NCI-H524 (cell line): ENCODE measurements at regions not wholly inside any gene's neighbourhood (a gene's known extent, or its start where the extent isn't known, plus 50 kb on each side); places are given as distances from the start of the nearest gene placed in this dataset.

Experiments used
- DNase-seq, 2 experiments: peaks; one replicate each; lab custom pipeline; 2025; lab: John Stamatoyannopoulos, UW

DNA sequence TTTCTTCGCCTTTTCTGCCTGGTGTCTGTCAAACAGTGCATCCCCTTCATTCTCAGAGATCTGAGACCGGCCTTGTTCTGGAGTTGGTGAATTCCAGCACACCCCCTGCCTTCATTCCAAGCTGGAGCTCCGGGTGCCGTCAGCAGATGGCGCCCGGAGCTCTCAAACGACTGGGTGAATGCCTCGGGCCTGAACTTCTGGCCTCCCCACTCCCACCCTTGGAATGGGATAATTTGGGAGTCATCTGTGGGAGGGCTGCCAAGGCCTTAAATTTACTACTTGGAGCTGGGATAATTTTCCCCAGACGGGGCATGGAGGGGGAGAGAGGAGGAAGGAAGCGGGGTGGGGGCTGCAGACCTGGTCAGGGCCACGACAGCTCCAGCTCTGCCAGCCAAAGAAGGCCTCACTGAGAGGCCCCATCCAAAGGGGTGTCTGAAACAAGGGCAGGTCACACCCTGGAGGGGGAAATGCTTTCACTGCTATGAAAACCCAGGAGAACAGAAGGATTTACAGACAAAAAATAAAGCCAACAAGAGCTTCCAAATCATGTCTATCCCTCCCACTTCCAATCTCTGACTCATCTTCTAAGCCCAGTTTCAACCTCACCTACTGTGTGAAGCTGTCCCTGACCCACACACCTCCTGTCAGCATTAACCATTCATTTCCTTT, 187.9 kb downstream of the OPA1 start:
- DNase-seq, result peak; percentile 32 to 77

DNA sequence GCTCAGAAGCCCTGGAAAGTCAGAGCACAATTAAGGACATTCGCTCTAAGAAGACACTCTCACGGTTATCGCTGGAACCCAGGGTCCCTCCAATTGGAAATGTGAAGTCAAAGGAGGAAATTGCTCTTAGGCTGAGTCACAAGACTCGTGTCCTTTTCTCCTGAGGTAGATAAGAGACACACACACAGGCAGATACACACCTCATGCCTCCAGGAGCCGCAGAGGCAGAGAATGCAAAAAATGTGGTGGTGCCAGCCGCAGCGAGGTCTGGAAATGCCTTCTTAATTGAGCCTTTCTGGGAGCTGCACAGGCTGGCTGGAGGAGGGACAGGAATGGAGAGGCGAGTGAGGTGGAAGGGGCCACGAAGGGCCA, 189.3 kb downstream of the OPA1 start:
- no peak for DNase-seq

DNA sequence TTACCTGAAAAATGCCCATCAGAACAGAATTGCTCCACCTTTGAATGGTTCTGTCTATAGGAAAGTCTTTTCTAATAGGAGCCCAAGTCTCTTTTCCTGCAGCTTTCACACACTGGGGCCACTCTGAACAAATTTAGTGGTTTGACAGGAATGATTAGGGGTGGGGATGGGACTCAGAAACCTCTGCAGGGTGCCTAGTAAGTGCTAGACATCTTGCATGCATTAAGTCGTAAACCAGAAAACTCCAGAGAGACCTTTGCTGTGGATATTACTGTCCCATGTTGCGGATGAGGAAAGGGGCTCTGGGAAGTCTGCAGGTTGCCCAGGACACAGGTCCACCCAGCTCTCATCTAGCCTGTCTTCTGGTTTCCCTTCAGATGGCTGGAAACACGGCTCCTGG, 189.7 kb downstream of the OPA1 start:
- DNase-seq, result no peak

DNA sequence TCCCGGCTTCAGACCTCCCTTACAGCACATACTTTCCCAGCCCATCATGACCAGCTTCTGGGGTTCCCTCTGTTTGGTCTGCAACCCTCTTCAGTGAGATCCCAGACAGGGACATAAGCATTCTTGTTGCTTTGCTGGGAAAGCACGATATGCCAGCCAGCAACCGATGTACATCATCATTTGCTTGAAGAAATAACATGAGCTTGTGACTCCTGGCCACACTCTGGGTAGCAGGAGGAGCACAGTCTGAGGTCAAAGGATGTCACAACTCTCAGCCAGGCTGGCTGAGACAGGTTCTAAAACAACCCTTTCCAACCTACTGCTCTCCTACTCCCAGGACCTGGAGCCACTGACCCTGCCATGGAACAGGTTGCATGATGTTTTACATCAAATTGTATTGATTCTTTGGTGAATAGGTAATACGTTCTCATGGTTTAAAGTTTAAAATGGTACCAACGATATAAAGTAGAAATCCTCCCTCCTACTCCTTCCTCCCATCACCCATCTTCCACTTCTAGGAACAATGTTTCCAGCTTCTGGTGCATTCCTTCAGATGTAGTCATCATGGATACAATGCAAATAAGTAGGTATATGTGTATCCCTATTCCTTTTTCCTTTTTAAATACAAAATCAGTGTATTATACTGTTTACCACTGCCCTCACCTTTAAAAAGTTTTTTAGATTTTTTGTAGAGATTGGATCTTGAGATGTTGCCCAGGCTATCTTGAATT, 190.3 kb downstream of the OPA1 start:
- no peak for DNase-seq

DNA sequence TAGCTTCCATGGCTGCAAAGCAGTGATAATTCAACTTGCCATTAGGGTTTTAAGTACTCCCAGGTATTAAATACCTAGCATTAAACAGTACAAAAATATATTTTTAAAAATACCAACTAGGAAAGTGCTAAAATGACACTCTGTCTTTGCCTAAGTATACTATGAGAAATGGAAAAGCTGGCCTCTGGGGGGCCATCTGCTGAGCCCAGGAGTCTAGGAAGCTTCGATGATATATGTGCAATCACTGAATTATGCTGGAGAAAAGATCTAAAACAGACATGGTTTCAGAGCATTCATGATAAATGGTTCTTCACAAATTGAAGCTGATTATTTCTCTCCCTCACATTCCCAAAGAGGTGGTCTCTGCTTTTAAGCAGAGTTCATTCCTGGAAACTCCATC, 191.8 kb downstream of the OPA1 start:
- DNase-seq, result no peak

DNA sequence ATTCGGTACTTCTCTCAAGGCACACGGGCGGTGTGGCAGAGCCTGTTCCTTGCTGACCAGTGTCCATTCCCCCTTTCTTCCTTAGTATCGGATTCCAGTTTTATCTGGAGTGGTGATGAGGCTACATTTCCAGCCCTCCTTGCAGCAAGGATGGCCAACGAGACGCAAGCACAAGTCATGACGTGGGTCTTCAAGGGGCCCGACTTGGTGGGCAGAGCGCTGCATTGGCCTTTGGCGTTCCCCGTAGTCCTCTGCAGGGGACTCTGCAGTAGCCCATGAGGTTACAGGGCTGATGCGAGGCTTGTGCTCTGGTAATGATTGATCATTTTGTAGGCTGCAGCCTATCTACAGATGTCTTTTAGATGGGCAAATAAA, 194.5 kb downstream of the OPA1 start:
- DNase-seq, result no peak

DNA sequence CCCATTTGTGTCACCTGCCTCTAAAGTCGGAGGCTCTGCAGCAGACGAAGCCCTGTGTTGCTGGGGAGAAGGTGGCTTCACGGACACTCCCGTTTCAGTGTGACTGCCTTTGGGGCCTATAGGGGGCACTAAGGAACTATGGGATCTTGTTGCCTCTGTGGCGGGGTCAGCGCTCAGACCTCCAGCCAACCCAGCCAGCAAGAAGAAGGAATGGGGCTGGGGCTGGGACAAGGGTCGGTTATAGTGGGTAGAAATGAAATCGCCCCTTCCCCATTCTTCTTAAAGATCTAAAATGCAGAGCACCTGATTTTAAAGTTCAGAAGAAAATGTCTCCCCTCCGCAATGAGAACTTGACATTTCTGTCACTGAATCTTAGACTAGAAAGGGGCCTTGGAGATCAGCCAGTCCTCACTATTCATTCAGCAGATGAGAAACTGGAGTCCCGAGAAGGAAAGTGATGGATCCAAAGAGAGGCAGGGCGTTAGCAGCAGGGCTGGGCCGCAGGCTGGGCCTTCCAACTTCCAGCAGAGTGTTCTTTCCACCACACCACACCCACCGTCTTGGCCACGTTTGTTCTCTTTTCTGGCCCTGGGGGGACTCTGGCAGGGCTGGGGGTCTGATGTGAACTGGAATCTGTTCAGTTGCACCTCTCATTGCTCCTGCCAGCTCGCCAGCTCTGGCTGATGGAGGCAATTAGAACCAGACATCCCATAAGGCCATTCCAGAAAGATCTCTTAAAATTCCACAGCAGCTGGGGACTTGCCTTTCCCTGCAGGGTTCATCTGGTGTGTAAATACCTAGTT, 195.4 kb downstream of the OPA1 start:
- peak; percentile 59 to 85 for DNase-seq

DNA sequence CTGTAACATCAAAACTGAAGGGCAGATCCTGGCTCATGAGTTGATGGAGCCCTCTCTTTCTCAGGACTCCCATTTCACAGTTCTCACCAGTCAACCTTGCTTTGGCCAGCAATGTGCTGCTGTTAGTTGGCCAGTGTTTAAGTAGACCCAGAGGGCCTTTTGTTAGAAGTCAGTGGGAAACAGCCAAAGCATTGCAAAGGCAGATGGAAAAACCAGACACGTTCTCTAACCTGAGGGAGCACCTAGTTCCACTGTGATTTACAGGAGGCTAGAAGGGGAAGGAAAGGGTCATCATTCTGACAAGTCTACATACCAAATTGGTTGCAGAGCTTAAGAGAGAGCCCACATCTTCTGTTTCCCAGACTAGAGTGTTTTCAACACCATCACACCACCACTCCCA, 196.4 kb downstream of the OPA1 start:
- no peak for DNase-seq

DNA sequence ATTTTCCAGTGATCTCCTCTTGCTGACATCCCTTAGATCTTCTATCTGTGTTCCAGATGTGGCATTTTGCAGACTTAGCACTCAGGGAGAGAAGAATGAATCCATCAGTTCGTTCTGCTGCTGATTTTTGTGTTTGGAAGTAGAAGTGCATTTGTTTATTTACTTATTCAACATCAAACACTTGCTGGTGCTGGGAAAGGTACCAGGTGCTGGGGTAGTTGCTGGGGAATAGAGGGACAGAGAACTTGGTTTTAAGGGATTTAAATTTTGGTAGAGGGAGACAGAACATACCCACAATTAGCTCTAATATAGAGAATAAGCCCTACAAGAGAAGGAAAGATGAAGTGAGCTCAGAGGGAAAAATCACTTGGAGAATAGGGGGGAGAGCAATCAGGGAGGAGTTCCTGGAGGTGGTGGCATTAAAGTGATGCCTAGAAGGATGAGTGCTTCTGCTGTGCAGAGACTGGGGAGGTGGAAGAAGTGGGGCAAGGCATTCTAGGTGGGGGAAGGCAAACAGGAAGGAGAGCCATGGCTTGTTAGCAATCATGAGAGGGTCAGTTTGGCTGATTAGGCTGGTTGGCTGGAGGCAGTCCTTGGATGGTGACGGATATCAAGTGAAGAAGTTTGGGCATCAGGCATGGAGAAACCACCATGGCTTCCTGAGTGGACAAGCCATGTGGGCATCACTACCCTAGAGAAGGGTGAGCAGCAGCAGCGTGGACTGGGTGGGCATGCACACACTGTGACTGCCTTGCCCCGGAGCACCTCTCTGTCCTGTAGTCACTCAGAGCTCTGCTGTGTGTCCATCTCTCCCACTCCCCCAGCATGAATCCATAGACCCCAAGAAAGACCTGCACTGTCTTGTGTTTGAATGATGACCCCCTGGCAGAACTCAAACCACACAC, 197.3 kb downstream of the OPA1 start:
- no peak for DNase-seq

DNA sequence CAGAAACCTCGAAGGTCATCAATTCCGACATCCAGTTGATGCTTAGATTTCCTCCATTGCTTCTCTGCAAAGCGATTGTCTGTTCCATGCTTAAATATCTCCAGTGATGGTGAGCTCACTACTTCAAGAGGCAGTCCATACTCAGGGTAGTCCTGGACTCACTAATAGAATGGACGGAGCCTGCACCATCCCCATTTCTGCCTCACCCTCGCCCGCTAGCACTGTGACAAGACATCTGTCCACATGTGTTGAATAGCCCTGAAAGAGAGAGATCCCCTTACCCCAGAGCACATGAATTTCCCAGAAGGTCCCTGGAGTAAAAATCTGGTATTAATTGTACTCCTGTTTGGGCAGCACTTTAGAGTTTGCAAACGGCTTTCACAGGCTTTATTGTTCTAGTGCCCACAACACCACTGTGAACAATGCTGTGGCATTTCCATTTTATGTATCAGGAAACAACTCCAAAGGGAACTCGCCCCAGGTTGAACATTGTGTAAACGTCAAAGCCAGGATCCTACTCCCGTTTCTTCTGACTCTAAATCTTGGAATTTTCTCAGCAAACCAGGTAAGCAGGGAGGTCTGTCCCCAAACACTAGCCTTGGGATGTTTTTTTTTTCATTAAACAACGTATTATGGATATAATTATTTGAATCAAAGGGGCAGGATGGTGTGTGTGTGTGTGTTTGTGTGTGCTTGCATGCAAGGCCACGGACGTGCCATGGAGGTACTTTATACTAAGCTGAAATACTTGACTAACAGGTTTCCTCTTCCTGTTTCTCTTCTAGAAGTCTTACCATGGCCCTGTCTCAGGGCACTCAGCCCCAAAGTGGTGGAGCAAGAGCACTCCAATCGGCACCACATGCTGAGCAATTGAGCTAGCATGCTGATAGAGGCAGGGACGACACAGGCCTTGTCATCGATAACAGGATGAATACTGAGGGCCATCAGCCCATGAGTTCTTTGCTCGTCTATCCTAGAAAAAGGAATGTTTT, 198.3 kb downstream of the OPA1 start:
- no peak for DNase-seq

DNA sequence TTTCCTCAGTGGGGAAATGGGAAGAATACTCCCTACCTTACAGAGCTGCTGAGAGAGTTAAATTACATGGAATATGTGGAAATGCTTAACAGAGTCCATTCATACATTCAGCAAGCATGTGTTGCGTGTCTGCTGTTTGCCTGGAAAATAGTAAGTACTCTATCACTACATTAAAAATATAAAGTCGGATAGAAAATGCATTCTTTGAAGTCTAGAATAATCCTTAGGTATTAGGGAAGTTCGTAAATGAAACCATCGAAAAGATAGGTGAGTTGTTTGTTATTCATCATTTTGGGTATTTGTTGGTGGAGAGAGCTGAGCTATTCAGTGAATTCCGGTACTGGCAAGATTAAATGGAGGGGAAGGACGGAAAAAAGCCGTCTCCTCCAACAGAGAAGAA, 200.1 kb downstream of the OPA1 start:
- DNase-seq, result no peak

DNA sequence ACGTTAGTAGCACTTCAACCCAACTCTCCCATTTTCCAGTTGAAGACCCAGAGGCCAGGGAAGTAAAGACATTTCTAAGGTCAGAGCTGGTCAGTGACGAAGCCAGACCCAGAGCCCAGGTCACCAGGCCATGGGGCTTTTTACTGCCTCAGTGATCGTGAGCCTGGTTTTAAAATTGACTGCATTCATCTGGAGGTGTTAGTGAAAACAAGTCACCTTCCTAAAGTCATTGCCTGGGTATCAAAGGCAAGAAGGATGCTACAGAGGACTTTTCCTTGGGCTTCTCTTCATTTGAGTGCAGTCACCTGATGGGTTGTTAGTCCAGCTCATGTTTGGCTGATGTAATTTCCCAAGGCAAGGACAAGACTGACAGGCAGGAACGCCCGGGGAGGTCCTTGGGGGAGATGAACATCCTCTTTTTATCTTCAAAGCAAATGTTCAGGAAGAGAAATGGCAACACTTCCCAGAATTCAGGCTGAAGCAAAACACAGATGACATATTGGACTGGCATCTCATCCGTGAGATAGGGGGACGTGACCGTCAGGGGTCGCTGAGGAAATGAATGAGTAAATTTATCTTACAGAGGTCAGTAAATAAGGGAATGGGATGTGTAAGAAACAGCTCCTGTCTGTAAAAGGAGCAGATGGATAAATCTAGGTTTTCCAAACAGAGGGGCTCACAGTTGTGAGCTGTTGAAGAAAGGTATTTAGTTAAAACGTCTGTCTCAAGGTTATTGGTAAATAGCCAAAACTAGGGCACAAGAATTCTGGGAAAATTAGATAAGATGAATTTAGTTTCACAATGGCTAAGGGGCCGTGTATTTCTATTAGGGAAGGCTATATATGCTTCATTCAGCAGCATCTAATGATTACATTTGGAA, 201.2 kb downstream of the OPA1 start:
- no peak for DNase-seq

DNA sequence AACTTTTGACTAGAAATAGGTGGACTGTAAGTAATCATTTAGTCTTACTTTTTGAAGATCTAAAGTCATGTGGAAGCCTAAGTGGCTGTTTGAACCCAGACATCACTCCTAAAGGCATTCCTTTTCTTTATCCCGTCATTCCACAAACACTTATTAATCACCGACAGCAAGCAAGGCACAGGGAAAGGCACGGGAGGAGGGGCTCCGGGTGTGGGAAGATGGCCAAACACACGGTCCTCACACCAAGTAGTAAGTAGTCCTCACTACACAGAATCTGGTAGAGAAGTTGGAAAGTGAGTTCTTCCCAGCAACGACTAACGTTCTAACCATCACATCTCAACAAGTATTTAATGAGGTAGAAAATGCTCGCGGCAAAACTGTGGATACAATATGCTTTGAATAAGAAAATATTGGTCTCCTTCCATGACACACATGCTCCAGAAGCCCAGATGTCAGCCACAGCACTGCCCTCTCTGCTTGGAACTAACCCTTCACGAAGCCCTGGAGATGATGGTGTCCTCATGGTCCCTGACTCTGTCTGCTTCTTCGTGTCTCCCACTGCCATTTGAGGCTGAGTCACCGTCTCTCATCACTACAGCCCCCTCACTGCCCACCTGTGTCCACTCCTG, 202.2 kb downstream of the OPA1 start:
- no peak for DNase-seq

DNA sequence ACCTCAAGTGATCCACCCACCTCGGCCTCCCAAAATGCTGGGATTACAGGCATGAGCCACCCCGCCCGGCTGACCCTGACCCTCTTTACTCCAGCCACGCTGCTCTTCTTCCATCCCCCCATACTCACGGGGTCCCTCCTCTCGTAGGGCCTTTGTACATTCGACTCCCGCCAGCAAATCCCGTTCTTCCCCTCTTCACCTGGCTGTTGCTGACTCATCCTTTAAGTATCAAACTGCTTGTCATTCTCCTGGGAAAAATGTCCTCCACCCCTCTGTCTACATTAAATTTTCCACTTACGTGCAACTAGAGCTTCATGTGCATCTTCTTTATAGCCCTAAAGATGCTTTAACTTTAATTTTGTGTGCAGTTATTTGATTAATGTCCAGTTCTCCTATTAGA, 203.1 kb downstream of the OPA1 start:
- DNase-seq, result no peak

DNA sequence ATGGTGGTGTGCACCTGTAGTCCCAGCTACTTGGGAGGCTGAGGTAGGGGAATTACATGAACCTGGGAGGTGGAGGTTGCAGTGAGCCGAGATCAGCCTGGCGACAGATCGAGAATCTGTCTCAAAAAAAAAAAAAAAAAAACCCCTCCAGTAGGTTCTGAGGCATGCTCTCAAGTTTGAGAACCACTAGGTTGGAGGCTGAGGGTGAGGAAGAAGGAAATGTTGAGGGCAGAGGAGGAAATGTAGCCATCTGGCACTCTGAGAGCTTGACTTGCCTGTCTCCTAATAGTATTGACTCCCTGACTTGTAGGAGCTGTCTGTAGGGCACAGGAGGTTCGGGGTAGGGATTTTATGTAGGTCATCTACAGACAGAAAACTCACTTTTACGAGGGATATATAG, 204.6 kb downstream of the OPA1 start:
- peak in 1 of 2 experiments; percentile 14 for DNase-seq

DNA sequence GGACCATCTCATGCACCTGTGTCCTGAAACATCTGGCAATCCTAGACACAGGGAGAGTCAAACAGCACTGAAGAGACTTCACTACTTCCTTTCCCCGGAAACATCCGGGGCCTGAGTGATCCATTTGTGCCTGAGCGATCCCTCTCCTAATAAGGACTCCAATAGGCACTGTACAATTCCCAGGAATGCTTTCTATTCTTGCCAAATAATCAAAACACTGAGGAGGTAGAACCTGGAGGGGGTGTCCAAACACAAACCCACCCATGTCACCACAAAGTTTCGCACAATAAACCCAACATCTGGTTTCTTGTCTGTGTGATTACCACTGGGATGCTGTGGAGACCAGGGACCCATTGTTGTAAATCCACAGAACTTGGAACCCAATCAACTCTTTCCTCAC, 205.0 kb downstream of the OPA1 start:
- no peak for DNase-seq

DNA sequence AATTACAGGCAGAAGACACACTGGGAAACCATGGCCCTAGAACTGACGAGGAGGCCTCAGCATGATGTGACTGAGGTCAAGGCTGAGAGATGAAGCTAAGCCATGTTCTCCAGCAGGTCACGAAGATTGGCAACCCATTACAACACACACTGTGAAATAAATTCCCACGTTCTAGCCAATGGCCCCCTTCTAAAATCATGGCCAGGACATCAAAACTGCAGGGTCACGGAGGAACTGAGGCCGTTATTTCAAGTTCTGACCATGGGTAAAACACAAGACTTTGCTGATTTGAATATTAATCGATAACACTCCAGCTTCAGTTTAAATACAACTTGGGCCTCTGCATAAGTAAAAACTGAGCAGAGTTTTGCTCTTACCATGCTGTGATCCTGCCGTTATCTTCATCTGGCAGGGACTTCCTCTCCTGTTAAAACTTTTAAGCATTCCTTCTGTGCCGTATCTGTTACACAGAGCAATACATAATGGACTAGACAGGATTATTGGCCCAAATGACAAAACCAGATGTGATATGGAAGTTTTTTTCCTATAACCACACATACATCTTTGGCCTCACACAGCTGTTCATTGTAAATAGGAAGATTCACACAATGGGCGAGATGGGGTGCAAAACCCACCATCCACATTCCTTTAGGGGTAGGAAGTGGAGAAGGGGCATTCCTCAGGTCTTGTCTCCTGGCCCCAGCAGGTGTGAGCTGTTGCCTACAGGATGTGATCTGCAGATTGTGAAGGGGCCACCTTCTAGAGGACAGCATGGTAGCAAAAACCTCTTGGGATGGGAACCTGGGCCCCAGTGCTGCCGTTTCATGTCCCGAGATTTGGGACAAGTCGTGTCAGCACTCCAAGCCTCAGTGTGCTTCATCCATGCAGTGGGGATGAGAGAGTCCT, 207.4 kb downstream of the OPA1 start:
- no peak for DNase-seq

DNA sequence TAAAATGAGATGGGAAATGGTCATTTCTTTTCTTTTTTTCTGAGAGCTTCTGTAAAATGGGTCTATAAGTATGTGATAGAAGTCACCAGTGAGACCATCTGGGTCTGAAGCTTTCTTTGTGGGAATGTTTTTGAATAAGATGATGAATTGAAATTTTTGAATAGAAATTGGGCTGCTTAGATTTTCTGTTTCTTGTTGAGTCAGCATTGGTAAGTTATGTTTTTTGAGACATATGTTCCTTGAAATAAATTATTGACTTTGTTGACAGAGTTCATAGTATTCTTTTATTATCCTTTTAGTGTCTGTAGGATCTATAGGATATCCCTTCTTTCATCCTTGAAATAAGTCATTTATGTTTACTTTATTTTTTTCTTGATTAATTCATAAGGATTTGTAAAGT, 208.1 kb downstream of the OPA1 start:
- no peak for DNase-seq
